IPS-15b (cell line): ENCODE measurements at regions not wholly inside any gene's neighbourhood (a gene's known extent, or its start where the extent isn't known, plus 50 kb on each side); places are given as distances from the start of the nearest gene placed in this dataset.
"Not testable (repeated sequence)": the region's sequence is repeated elsewhere in the genome, so short reads cannot be mapped to it uniquely, and the experiment has no call there.

Source experiments
- H3K27me3 ChIP-seq: one replicate; pipeline ENCODE4 v1.6.1; 2013; ENCODE audit warnings: low read length; ENCODE audit not compliant: control insufficient read depth, insufficient read depth
- H3K36me3 ChIP-seq: one replicate; pipeline ENCODE4 v1.6.1; 2013; ENCODE audit warnings: low read length; ENCODE audit not compliant: control insufficient read depth, insufficient read depth
- H3K4me1 ChIP-seq: one replicate; pipeline ENCODE4 v1.6.1; 2013; ENCODE audit warnings: mild to moderate bottlenecking, low read length; ENCODE audit not compliant: control insufficient read depth, insufficient read depth
- H3K4me3 ChIP-seq: one replicate; pipeline ENCODE4 v1.5.1; 2013; ENCODE audit warnings: low read depth, low read length
- H3K9ac ChIP-seq: one replicate; pipeline ENCODE4 v1.6.1; 2013; ENCODE audit warnings: low read depth, mild to moderate bottlenecking, low read length
- H3K9me3 ChIP-seq: one replicate; pipeline ENCODE4 v1.6.1; 2013; ENCODE audit warnings: mild to moderate bottlenecking, low read length; ENCODE audit not compliant: control insufficient read depth, insufficient read depth

GRCh38 chr18:29823671-29824070 lies 1218.9 kb downstream of the DSC3 start:
- Histone ChIP-seq H3K4me1 (no peaks in the 10 kb centered on the region), H3K36me3 (no peaks in the 10 kb centered on the region), H3K27me3 (no peaks in the 10 kb centered on the region), H3K4me3 (no peak overlapping the region), H3K9me3 (no peaks in the 10 kb centered on the region), H3K9ac (no peak overlapping the region)

- Histone ChIP-seq H3K9ac (no peak overlapping the region), H3K9me3 (no peaks in the 10 kb centered on the region)
These were observed 1221.0 kb downstream of the DSC3 start for GRCh38 chr18:29821544-29821943.

GRCh38 chr18:29811519-29811918 lies 1231.0 kb downstream of the DSC3 start:
- H3K36me3 ChIP-seq, result no peaks in the 10 kb centered on the region
- H3K9ac ChIP-seq, result no peak overlapping the region
- H3K4me3 ChIP-seq, result no peak overlapping the region
- no peaks in the 10 kb centered on the region for H3K27me3 ChIP-seq
- no peaks in the 10 kb centered on the region for H3K4me1 ChIP-seq
- H3K9me3 ChIP-seq, result no peaks in the 10 kb centered on the region

More at GRCh38 chr18:29821544-29821943, 1221.0 kb downstream of the DSC3 start:
- H3K36me3 ChIP-seq, result no peaks in the 10 kb centered on the region
- H3K27me3 ChIP-seq, result no peaks in the 10 kb centered on the region
- no peak overlapping the region for H3K4me3 ChIP-seq
- no peaks in the 10 kb centered on the region for H3K4me1 ChIP-seq

GRCh38 chr18:29780816-29781215 lies 1261.7 kb downstream of the DSC3 start:
- Histone ChIP-seq H3K9me3 (no peaks in the 10 kb centered on the region), H3K4me3 (no peak overlapping the region), H3K36me3 (no peaks in the 10 kb centered on the region), H3K4me1 (no peaks in the 10 kb centered on the region), H3K27me3 (no peaks in the 10 kb centered on the region), H3K9ac (no peak overlapping the region)

GRCh38 chr18:29779096-29779495 lies 1263.4 kb downstream of the DSC3 start:
- Histone ChIP-seq H3K9me3 (no peaks in the 10 kb centered on the region), H3K9ac (no peak overlapping the region), H3K36me3 (no peaks in the 10 kb centered on the region), H3K4me3 (no peak overlapping the region), H3K4me1 (no peaks in the 10 kb centered on the region), H3K27me3 (no peaks in the 10 kb centered on the region)

GRCh38 chr18:29753379-29753778 lies 1289.2 kb downstream of the DSC3 start:
- Histone ChIP-seq H3K27me3 (no peaks in the 10 kb centered on the region), H3K36me3 (no peaks in the 10 kb centered on the region), H3K9ac (no peak overlapping the region), H3K9me3 (no peaks in the 10 kb centered on the region), H3K4me1 (no peaks in the 10 kb centered on the region), H3K4me3 (no peak overlapping the region)

GRCh38 chr18:29749704-29750103 lies 1292.8 kb downstream of the DSC3 start:
- no peaks in the 10 kb centered on the region for H3K27me3 ChIP-seq
- no peak overlapping the region for H3K9ac ChIP-seq
- H3K9me3 ChIP-seq, result no peaks in the 10 kb centered on the region
- H3K36me3 ChIP-seq, result no peaks in the 10 kb centered on the region
- no peaks in the 10 kb centered on the region for H3K4me1 ChIP-seq
- no peak overlapping the region for H3K4me3 ChIP-seq

- H3K9ac ChIP-seq, result no peak overlapping the region
- H3K4me1 ChIP-seq, result no peaks in the 10 kb centered on the region
- H3K36me3 ChIP-seq, result no peaks in the 10 kb centered on the region
- no peaks in the 10 kb centered on the region for H3K27me3 ChIP-seq
- no peak overlapping the region for H3K4me3 ChIP-seq
- no peaks in the 10 kb centered on the region for H3K9me3 ChIP-seq
These were observed 1301.1 kb downstream of the DSC3 start for GRCh38 chr18:29741461-29741860.

GRCh38 chr18:29737620-29738019 lies 1304.9 kb downstream of the DSC3 start:
- Histone ChIP-seq H3K27me3 (no peaks in the 10 kb centered on the region), H3K4me3 (no peak overlapping the region), H3K36me3 (no peaks in the 10 kb centered on the region), H3K4me1 (no peaks in the 10 kb centered on the region), H3K9me3 (no peaks in the 10 kb centered on the region), H3K9ac (no peak overlapping the region)

GRCh38 chr18:29737190-29737589 lies 1305.4 kb downstream of the DSC3 start:
- Histone ChIP-seq H3K4me3 (no peak overlapping the region), H3K27me3 (no peaks in the 10 kb centered on the region), H3K4me1 (no peaks in the 10 kb centered on the region), H3K9me3 (no peaks in the 10 kb centered on the region), H3K36me3 (no peaks in the 10 kb centered on the region), H3K9ac (no peak overlapping the region)

- no peak overlapping the region for H3K9ac ChIP-seq
- H3K27me3 ChIP-seq, result no peaks in the 10 kb centered on the region
- no peaks in the 10 kb centered on the region for H3K9me3 ChIP-seq
- H3K36me3 ChIP-seq, result no peaks in the 10 kb centered on the region
- no peak overlapping the region for H3K4me3 ChIP-seq
- no peaks in the 10 kb centered on the region for H3K4me1 ChIP-seq
These were observed 1312.5 kb downstream of the DSC3 start for GRCh38 chr18:29730073-29730472.

- Histone ChIP-seq H3K4me3 (no peak overlapping the region), H3K27me3 (no peaks in the 10 kb centered on the region), H3K9ac (no peak overlapping the region), H3K36me3 (no peaks in the 10 kb centered on the region), H3K4me1 (no peaks in the 10 kb centered on the region), H3K9me3 (no peaks in the 10 kb centered on the region)
These were observed 1315.9 kb downstream of the DSC3 start for GRCh38 chr18:29726646-29727045.

- not testable (repeated sequence) for H3K9ac ChIP-seq, H3K4me1 ChIP-seq, H3K4me3 ChIP-seq, H3K36me3 ChIP-seq, H3K9me3 ChIP-seq, H3K27me3 ChIP-seq
These were observed 1319.1 kb downstream of the DSC3 start for GRCh38 chr18:29723486-29723885.
